Astrocyte of the spinal cord (primary cell): ENCODE measurements at regions not wholly inside any gene's neighbourhood (a gene's known extent, or its start where the extent isn't known, plus 50 kb on each side); places are given as distances from the start of the nearest gene placed in this dataset.

Source experiments
- DNase-seq: peaks from one replicate; pipeline ENCODE4 v3.0.0; 2011; ENCODE audit warnings: low read depth, low spot score
- H3K4me3 ChIP-seq: 2 replicates; pipeline ENCODE4 v1.5.1; 2011; ENCODE audit warnings: low read depth, mild to moderate bottlenecking, low read length, moderate library complexity
- in situ Hi-C: cut with HindIII; loops from 2 replicates; pipeline ENCODE4 v1.10.0; 2017; ENCODE audit warnings: low sequenced_read_pairs
- TF ChIP-seq, protein P1 (sequence below): IDR thresholded peaks from 2 replicates; pipeline ENCODE4 v1.5.1; 2012; ENCODE audit warnings: low read depth, mild to moderate bottlenecking, low read length, inconsistent platforms

DNA sequence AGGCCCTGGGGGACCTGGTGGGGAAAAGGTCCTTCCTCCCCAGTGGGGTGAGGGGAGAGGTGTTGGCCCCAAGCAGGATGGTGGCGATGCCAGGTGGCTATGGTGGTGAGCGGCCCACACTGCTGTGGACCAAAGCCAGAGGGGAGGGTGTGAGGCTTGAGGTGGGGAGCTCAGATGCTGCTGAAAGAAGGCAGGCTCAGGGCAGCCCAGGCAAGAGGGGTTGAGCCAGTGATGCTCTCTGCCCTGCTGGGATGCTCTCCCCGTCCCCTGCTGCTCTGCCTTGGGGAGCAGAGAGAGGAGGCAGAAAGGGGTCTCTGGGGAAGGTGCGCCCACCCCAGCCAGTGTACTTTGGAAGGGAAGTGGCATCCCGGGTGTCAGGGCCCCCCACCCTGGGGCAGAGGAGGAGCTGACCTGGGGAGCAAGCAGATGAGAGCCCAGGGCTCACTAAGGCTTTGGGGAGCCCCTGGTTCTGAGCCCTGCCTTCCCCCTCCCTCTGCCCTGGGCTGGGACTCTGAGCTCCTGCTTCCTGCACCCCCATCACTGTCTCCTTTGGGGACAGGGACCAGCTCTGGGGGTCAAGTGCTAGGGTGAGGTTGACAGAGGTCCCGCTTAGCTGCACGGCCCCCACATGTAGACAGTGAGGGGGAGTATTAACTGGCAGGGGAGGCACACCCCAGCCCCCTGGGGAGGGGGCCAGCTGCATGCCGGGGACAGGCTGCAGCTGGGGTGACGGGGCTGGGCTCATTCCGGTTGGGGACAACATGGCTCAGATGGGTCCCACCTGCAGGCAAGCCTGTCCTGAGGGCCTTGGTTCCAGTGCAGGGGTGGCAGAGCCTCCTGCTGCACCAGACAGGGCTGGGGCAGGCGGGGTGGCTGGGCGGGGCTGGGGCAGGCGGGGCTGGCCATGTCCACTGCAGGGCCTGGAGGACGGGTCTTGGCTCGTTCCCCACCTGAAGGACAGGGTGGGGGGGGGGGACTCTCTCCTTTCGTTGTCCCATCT, 124.4 kb downstream of the KIF26A start:
- no peak for DNase-seq
- H3K4me3 ChIP-seq, result no peak overlapping the region
- TF ChIP-seq, protein P1, sequence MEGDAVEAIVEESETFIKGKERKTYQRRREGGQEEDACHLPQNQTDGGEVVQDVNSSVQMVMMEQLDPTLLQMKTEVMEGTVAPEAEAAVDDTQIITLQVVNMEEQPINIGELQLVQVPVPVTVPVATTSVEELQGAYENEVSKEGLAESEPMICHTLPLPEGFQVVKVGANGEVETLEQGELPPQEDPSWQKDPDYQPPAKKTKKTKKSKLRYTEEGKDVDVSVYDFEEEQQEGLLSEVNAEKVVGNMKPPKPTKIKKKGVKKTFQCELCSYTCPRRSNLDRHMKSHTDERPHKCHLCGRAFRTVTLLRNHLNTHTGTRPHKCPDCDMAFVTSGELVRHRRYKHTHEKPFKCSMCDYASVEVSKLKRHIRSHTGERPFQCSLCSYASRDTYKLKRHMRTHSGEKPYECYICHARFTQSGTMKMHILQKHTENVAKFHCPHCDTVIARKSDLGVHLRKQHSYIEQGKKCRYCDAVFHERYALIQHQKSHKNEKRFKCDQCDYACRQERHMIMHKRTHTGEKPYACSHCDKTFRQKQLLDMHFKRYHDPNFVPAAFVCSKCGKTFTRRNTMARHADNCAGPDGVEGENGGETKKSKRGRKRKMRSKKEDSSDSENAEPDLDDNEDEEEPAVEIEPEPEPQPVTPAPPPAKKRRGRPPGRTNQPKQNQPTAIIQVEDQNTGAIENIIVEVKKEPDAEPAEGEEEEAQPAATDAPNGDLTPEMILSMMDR, result no peak
- in situ Hi-C loops, result no loop called here

DNA sequence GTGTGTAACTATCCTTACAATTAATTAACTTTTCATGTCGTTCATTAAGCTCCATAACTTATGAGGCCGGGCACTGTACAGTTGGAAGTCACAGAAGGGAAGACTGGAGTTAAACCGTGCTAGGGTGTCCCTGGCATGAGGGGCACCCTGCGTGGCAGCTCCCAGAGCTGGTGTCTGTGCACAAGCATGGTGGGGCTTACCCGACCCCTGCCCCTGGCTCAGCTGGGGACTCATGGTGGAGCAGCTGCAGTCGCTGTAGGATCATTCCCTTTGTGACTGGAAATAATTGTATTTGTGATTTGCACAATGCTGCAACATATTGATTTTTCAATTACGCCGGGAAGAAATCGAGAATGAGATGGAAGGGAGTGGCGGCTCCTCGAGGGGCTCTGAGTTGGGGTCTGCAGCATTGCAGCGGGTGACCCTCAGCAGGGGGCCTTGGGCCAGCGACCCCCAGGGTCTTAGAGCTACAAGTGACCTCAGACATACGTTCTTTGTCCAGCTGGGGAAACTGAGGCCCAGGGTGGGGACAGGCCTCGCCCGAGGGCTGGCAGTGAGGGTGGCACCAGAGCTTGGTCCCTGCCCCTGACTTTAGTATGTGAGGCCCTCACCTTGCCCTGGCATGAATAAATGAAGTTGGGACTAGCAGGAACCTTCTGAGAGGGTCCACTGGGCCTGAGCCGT, 125.4 kb downstream of the KIF26A start:
- H3K4me3 ChIP-seq, result no peak overlapping the region
- in situ Hi-C loops, result no loop called here
- TF ChIP-seq, protein P1, result no peak
- DNase-seq, result no peak

DNA sequence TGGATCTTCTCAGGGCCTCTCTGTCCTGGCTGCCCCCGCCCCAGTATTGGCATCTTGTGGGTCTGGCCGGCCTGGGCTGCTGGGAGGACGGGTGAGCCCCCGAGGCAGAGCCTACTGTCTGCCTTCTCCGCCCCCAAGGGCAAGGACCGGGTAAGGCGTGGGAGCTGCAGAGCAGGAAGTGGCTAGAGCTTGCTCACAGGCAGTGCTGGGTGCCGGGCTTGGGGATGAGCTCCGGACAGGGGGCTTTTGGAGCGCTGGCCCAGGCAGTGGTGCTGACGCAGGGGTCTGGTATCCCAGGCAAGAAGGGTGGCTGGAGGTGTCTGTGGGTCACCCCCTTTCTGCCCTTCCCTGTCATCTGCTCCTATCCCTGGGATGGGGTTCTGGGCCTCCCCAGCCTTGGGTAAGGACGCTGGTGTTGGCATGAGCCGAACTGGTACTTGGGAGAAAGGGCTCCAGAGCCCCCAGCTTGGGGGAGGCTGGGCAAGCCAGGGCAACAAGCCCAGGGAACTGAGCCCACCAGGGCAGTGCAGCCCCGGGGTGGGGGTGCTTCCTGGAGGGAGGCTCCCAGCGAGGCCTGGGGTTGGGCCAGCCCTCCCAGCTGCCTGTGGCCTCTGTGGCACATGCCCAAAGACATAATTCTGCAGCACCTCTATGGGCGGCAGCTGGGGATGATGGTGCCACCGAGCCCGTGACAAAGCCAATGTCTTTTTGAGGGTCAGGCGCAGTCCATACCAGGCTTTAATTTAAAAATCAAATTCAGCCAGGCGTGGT, 126.3 kb downstream of the KIF26A start:
- TF ChIP-seq, protein P1, result no peak
- no peak for DNase-seq
- in situ Hi-C loops, result no loop called here

DNA sequence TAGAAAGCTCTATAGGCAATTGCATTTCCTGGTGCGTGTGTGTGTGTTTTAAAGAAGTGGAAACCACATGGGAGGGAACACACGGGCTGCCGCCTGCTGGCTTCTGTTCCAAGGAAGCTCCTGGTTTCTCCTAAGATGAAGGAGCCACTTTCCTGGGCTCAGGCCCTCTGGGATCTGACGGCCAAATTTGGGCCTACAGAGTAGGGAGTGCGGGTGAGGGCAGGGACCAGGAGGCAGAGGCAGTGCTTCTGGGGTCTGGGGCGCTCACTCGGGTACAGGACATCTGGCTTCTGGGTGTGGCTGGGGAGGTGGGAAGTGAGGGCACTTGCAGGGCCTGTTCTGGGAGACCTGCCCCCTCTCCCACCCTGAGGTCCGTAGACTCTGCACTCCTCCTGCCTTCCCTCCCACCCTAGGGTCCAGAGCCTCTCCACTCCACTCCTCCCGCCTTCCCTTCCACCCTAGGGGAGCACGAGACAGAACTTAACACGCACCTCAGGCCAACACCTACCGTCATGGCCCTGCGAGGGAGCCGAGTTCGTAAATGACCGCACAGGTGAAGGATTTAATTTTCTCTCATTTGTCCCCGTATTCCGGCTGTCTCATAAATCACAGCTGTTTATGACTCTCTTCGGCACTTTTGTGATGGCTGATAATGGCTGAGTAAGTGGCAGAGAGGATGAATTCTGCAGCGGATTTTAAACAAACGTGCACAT, 127.7 kb downstream of the KIF26A start:
- no peak for DNase-seq

More for the DNA sequence above, 126.3 kb downstream of the KIF26A start:
- H3K4me3 ChIP-seq, result no peak overlapping the region

DNA sequence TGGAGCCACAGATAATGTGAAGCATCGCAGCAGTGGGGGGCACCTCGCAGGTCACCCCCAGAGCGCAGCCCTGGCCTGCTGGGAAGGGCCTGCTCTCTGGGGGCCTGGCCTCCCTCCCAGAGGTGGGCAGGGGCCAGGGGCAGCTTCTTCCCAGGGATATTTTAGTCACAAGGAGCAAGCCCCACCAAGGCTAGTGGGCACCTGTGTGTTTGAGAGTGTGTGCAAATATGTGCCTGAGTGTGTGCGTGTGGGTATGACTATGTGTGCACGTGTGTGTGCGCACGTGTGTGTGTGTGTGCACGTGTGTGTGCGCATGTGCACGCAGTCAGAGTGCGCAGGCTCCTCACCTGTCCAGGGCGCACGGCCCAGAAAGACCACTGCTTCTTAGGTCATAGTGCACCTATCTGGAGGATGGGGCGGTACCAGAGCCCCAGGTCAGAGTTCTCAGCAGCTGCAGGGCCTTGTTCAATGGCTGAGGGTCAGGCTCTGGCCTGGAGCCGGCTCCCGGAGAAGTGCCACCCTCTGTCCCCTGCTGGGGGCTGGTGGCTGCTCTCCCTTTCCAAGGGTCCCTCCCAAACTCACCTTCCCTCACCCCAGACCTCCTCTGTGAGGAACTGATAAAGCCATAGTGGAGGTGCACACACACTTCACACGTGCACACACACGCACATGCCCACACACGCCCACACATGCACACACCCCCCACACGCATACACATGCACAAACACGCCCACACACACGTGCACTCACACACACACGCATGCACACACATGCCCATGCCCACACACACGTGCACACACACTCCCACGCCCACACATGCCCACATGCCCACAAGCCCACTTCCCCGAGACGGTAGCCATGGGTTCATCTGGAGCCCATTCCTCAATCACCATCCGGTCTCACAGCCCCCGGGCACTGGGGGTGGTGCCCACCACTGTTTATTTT, 128.5 kb downstream of the KIF26A start:
- TF ChIP-seq, protein P1, result no peak
- no peak overlapping the region for H3K4me3 ChIP-seq
- no peak for DNase-seq
- in situ Hi-C loops, result no loop called here

More for the DNA sequence above, 127.7 kb downstream of the KIF26A start:
- TF ChIP-seq, protein P1, result no peak
- in situ Hi-C loops, result no loop called here
- no peak overlapping the region for H3K4me3 ChIP-seq
